ENCODE measurements at regions not wholly inside any gene's neighbourhood (a gene's known extent, or its start where the extent isn't known, plus 50 kb on each side); places are given as distances from the start of the nearest gene placed in this dataset.

GRCh38 chr18:47485221-47485797 is 233.8 kb upstream of the SKOR2 start:
- ATAC-seq (ENCODE audit: insufficient read depth, low read depth) = no peak
- H3K4me1 ChIP-seq (ENCODE audit: insufficient read depth, low read length) = no peaks in the 10 kb centered on the region
- no peaks in the 10 kb centered on the region for H3K9me3 ChIP-seq (ENCODE audit: insufficient read depth, low read length, severe bottlenecking)

GRCh38 chr18:47484068-47484467 is 232.6 kb upstream of the SKOR2 start:
- no peak for DNase-seq
- Histone ChIP-seq H3K27ac (ENCODE audit: low read length) (no peak overlapping the region), H3K9ac (ENCODE audit: low read depth, low read length) (no peak overlapping the region), H3K4me2 (ENCODE audit: insufficient read depth, low read length) (no peak overlapping the region), H2AFZ (ENCODE audit: low read depth, low read length) (no peak overlapping the region), H3K4me3 (ENCODE audit: low read depth in 1 of 2, low read length in 2 of 2) (no peak overlapping the region), H3K79me2 (ENCODE audit: insufficient read depth, low read length) (no peaks in the 10 kb centered on the region), H3K4me1 (ENCODE audit: insufficient read depth, low read length) (no peaks in the 10 kb centered on the region), H4K20me1 (ENCODE audit: insufficient read depth, low read length) (no peaks in the 10 kb centered on the region; the same call in 1 of the 2 replicates), H3K27me3 (ENCODE audit: insufficient read depth, low read length, poor library complexity) (peaks cover 39% of the 10 kb centered on the region), H3K36me3 (ENCODE audit: insufficient read depth, low read length) (no peaks in the 10 kb centered on the region), H3K9me3 (ENCODE audit: insufficient read depth, low read length, severe bottlenecking) (no peaks in the 10 kb centered on the region)
- TF ChIP-seq EZH2 (IDR thresholded peaks at IDR 0.05; ENCODE audit: borderline replicate concordance, low read depth, low read length, severe bottlenecking) = no peak
- TF ChIP-seq CTCF (IDR thresholded peaks at IDR 0.05; ENCODE audit: borderline replicate concordance, extremely low read depth, low read length, poor library complexity, severe bottlenecking) = no peak
- ATAC-seq (ENCODE audit: insufficient read depth, low read depth) = no peak

More at GRCh38 chr18:47485221-47485797, 233.8 kb upstream of the SKOR2 start:
- Histone ChIP-seq H3K27ac (ENCODE audit: low read length) (no peak overlapping the region), H3K27me3 (ENCODE audit: insufficient read depth, low read length, poor library complexity) (peaks cover 39% of the 10 kb centered on the region), H3K4me2 (ENCODE audit: insufficient read depth, low read length) (no peak overlapping the region), H3K36me3 (ENCODE audit: insufficient read depth, low read length) (no peaks in the 10 kb centered on the region), H3K79me2 (ENCODE audit: insufficient read depth, low read length) (no peaks in the 10 kb centered on the region), H4K20me1 (ENCODE audit: insufficient read depth, low read length) (no peaks in the 10 kb centered on the region; the same call in 1 of the 2 replicates), H3K9ac (ENCODE audit: low read depth, low read length) (no peak overlapping the region), H2AFZ (ENCODE audit: low read depth, low read length) (no peak overlapping the region), H3K4me3 (ENCODE audit: low read depth in 1 of 2, low read length in 2 of 2) (no peak overlapping the region)
- DNase-seq = no peak
- TF ChIP-seq CTCF (IDR thresholded peaks at IDR 0.05; ENCODE audit: borderline replicate concordance, extremely low read depth, low read length, poor library complexity, severe bottlenecking) (no peak), EZH2 (IDR thresholded peaks at IDR 0.05; ENCODE audit: borderline replicate concordance, low read depth, low read length, severe bottlenecking) (no peak)

GRCh38 chr18:47480166-47480565 is 228.7 kb upstream of the SKOR2 start:
- Histone ChIP-seq H3K79me2 (ENCODE audit: insufficient read depth, low read length) (no peaks in the 10 kb centered on the region), H4K20me1 (ENCODE audit: insufficient read depth, low read length) (no peaks in the 10 kb centered on the region; the same call in 1 of the 2 replicates), H3K9me3 (ENCODE audit: insufficient read depth, low read length, severe bottlenecking) (no peaks in the 10 kb centered on the region), H3K9ac (ENCODE audit: low read depth, low read length) (no peak overlapping the region), H3K4me2 (ENCODE audit: insufficient read depth, low read length) (no peak overlapping the region), H3K36me3 (ENCODE audit: insufficient read depth, low read length) (no peaks in the 10 kb centered on the region), H3K4me3 (ENCODE audit: low read depth in 1 of 2, low read length in 2 of 2) (no peak overlapping the region), H3K4me1 (ENCODE audit: insufficient read depth, low read length) (no peaks in the 10 kb centered on the region), H2AFZ (ENCODE audit: low read depth, low read length) (no peak overlapping the region), H3K27ac (ENCODE audit: low read length) (no peak overlapping the region), H3K27me3 (ENCODE audit: insufficient read depth, low read length, poor library complexity) (peaks cover 33% of the 10 kb centered on the region)
- ATAC-seq (ENCODE audit: insufficient read depth, low read depth) = no peak
- TF ChIP-seq CTCF (IDR thresholded peaks at IDR 0.05; ENCODE audit: borderline replicate concordance, extremely low read depth, low read length, poor library complexity, severe bottlenecking) (no peak), EZH2 (IDR thresholded peaks at IDR 0.05; ENCODE audit: borderline replicate concordance, low read depth, low read length, severe bottlenecking) (no peak)
- no peak for DNase-seq

Measured in DND-41 (cell line).